22Rv1 (cell line): ENCODE measurements at regions not wholly inside any gene's neighbourhood (a gene's known extent, or its start where the extent isn't known, plus 50 kb on each side); places are given as distances from the start of the nearest gene placed in this dataset.

ENCODE experiments used
- H3K27ac ChIP-seq: fragments of 450-650 bp; 2 replicates; pipeline ENCODE4 v1.5.1; 2017
- ZFX ChIP-seq: fragments of 450-650 bp; IDR thresholded peaks from 2 replicates; pipeline ENCODE4 v1.6.1; 2017; ENCODE audit warnings: antibody characterized with exemption, borderline replicate concordance
- TF ChIP-seq, protein P1 (sequence below): fragments of 450-650 bp; IDR thresholded peaks from 2 replicates; pipeline ENCODE4 v1.5.1; 2017; ENCODE audit warnings: mild to moderate bottlenecking

- TF ChIP-seq, protein P1, sequence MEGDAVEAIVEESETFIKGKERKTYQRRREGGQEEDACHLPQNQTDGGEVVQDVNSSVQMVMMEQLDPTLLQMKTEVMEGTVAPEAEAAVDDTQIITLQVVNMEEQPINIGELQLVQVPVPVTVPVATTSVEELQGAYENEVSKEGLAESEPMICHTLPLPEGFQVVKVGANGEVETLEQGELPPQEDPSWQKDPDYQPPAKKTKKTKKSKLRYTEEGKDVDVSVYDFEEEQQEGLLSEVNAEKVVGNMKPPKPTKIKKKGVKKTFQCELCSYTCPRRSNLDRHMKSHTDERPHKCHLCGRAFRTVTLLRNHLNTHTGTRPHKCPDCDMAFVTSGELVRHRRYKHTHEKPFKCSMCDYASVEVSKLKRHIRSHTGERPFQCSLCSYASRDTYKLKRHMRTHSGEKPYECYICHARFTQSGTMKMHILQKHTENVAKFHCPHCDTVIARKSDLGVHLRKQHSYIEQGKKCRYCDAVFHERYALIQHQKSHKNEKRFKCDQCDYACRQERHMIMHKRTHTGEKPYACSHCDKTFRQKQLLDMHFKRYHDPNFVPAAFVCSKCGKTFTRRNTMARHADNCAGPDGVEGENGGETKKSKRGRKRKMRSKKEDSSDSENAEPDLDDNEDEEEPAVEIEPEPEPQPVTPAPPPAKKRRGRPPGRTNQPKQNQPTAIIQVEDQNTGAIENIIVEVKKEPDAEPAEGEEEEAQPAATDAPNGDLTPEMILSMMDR = no peak
- TF ChIP-seq ZFX = no peak
- no peak overlapping the region for H3K27ac ChIP-seq
Measured at GRCh38 chr13:110097013-110097412, 209.9 kb downstream of the COL4A1 start.

GRCh38 chr13:110092831-110093247 is 214.1 kb downstream of the COL4A1 start:
- H3K27ac ChIP-seq = no peak overlapping the region
- TF ChIP-seq, protein P1 = no peak
- no peak for TF ChIP-seq ZFX

- TF ChIP-seq, protein P1 = peak; percentile 34
- no peak for TF ChIP-seq ZFX
- H3K27ac ChIP-seq = no peak overlapping the region
Measured at GRCh38 chr13:110089815-110090214, 217.1 kb downstream of the COL4A1 start.

DNA sequence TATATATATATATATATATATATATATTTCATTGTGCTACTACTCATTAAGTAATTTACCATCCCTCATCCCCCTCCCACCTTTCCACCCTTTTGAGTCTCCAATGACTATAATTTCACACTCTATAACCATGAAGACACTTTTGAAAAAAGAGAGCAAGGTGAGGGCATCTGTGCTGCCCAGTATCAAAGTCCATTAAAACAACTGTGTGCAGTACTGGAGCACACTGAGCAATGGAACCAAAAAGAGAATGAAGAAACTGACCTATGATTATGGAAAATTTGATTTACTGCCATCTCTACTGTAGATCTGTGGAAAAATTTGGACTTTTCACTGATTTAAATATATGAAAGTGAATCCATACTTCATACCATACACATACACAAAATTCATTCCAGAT is 217.9 kb downstream of the COL4A1 start:
- TF ChIP-seq, protein P1 = no peak
- TF ChIP-seq ZFX = no peak
- no peak overlapping the region for H3K27ac ChIP-seq

- TF ChIP-seq, protein P1 = no peak
- TF ChIP-seq ZFX = no peak
- H3K27ac ChIP-seq = no peak overlapping the region
Measured at GRCh38 chr13:110073982-110074381, 233.0 kb downstream of the COL4A1 start.

GRCh38 chr13:110070511-110071120 is 236.3 kb downstream of the COL4A1 start:
- no peak for TF ChIP-seq ZFX
- TF ChIP-seq, protein P1 = no peak
- H3K27ac ChIP-seq = no peak overlapping the region

GRCh38 chr13:110070046-110070445 is 236.9 kb downstream of the COL4A1 start:
- no peak overlapping the region for H3K27ac ChIP-seq
- TF ChIP-seq, protein P1 = no peak
- TF ChIP-seq ZFX = no peak
